Activated naive CD8-positive, alpha-beta T cell (primary cell): ENCODE measurements at regions not wholly inside any gene's neighbourhood (a gene's known extent, or its start where the extent isn't known, plus 50 kb on each side); places are given as distances from the start of the nearest gene placed in this dataset.
"Not testable (repeated sequence)": the region's sequence is repeated elsewhere in the genome, so short reads cannot be mapped to it uniquely, and the experiment has no call there.

ENCODE experiments used
- H3K27ac Mint-ChIP-seq: one replicate; pipeline ENCODE4 v1.8.0; 2021; ENCODE audit warnings: mixed read lengths
- H3K27me3 Mint-ChIP-seq: one replicate; pipeline ENCODE4 v1.8.0; 2021; ENCODE audit warnings: mixed read lengths
- H3K36me3 Mint-ChIP-seq: one replicate; pipeline ENCODE4 v1.8.0; 2021; ENCODE audit warnings: mixed read lengths
- H3K4me1 Mint-ChIP-seq: one replicate; pipeline ENCODE4 v1.8.0; 2021; ENCODE audit warnings: low read depth, mixed read lengths
- H3K4me3 Mint-ChIP-seq: one replicate; pipeline ENCODE4 v1.8.0; 2021; ENCODE audit warnings: mild to moderate bottlenecking, mixed read lengths
- H3K9me3 Mint-ChIP-seq: one replicate; pipeline ENCODE4 v1.8.0; 2021; ENCODE audit warnings: low read depth, mixed read lengths

DNA sequence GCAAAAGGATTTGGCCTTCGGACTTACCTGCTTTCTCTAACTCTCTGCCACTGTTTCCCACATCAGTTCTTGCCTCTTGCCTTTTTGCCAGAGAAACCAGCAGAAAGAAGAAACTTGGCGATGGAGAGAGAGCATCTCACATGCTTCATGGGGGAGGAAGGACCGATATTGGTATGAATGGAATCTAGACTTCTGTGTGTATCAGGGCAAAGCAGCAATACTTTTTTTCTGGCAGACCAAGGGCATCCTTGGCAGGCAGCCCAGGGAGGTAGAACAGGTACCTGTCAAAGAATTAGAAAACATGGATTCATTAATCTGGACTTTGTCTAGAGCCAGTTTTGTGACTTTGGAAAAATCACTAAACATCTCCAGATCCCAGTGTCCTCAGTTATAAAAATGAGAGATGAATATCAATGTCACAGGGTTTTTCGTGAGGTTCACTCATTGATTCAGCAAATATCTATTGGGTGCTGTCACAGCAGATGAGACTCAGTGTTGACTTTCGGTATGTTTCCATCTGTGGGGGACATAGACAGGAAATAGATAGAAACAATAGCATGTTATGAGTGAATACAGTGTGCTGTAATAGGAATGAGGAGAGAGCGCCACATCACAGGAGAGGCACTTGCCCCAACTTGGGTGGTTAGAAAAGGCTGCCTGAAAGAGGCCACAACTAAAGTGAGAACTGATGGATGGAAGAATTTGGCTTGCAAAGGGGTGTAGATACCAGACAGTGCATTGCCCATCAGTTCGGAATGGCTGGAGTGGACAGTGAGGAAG, 114.1 kb downstream of the CD83 start:
- no peaks in the 10 kb centered on the region for H3K27me3 Mint-ChIP-seq
- H3K4me1 Mint-ChIP-seq: peaks cover 25% of the 10 kb centered on the region
- H3K4me3 Mint-ChIP-seq: no peak overlapping the region
- H3K27ac Mint-ChIP-seq: no peak overlapping the region
- no peaks in the 10 kb centered on the region for H3K36me3 Mint-ChIP-seq
- H3K9me3 Mint-ChIP-seq: no peaks in the 10 kb centered on the region

DNA sequence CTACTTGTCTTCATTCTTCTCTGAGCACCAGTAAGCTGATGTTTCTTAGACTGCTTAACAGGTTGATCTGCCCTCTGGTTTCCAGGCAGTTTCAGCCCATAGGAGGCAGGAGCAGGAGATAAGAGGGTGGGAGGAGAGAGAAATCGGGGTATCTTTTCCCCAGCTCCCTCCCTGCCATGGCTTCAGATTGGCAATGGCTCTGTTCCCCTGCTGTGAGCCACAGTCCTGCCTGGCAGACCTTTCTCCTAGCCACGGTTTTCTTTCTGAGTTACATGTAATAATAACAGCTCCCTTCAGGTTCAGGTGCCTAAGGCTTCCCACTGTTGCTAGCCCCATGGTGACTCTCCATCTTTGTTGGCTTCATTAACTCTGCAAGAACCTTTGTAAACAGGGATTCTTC, 115.3 kb downstream of the CD83 start:
- Mint-ChIP-seq H3K27ac (no peak overlapping the region), H3K27me3 (no peaks in the 10 kb centered on the region), H3K4me3 (no peak overlapping the region), H3K4me1 (peaks cover 22% of the 10 kb centered on the region), H3K9me3 (no peaks in the 10 kb centered on the region), H3K36me3 (no peaks in the 10 kb centered on the region)

DNA sequence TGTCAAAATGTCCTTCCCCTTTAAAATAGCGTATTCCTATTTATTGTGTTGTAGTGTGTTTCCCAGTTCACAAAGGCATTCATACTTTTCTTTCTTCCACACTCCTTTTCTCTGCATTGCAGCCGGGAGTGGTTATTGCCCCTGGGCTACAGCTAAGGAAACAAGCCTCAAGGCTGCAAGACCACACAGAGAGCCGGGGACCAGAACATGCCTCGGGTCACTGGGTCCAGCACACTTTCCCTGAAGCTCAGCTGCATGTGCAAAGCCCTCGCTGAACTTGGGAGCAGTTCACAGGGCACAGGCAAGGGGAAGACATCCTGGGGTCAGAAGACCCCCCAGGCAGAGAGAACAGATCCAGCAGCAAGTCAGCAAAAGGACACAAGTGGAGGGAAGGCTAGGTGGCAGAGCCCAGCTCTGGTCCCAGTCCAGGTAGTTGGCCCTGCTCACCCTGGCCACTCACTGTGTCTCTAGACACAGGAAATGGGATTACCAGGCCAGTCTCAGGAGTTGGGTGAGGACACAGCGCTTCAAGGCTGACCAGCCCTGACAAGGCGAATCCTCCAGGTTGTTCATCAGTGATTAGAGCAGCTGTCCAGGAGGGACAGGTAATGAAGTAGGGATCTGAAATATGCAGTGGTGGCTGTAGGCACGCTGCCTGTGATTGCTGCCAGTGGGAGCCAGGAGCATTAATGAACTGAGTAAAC, 118.2 kb downstream of the CD83 start:
- peaks cover 9% of the 10 kb centered on the region for H3K4me1 Mint-ChIP-seq
- H3K9me3 Mint-ChIP-seq: no peaks in the 10 kb centered on the region
- no peaks in the 10 kb centered on the region for H3K27me3 Mint-ChIP-seq
- H3K36me3 Mint-ChIP-seq: peaks cover 6% of the 10 kb centered on the region
- H3K27ac Mint-ChIP-seq: no peak overlapping the region
- no peak overlapping the region for H3K4me3 Mint-ChIP-seq

DNA sequence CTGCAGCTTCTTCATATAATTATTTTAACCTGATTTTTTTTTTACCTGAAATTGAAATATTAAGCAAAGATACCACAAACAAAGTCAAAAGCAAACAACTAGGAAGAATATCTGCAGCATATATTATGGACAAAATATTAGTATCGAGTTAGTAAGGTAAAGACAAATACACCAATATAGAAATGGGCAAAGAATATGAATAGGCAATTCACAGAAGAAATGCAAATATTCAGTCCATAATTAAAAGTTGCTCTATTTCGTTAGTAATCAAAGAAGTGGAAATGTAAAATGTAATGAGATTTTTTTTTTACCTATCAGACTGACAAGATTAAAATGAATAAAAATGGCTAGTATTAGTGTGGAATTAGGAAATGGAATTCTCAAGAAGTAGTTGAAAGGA, 121.5 kb downstream of the CD83 start:
- peaks cover 6% of the 10 kb centered on the region for H3K36me3 Mint-ChIP-seq
- H3K27ac Mint-ChIP-seq: no peak overlapping the region
- no peak overlapping the region for H3K4me3 Mint-ChIP-seq
- H3K27me3 Mint-ChIP-seq: no peaks in the 10 kb centered on the region
- H3K4me1 Mint-ChIP-seq: peaks cover 5% of the 10 kb centered on the region
- H3K9me3 Mint-ChIP-seq: no peaks in the 10 kb centered on the region

DNA sequence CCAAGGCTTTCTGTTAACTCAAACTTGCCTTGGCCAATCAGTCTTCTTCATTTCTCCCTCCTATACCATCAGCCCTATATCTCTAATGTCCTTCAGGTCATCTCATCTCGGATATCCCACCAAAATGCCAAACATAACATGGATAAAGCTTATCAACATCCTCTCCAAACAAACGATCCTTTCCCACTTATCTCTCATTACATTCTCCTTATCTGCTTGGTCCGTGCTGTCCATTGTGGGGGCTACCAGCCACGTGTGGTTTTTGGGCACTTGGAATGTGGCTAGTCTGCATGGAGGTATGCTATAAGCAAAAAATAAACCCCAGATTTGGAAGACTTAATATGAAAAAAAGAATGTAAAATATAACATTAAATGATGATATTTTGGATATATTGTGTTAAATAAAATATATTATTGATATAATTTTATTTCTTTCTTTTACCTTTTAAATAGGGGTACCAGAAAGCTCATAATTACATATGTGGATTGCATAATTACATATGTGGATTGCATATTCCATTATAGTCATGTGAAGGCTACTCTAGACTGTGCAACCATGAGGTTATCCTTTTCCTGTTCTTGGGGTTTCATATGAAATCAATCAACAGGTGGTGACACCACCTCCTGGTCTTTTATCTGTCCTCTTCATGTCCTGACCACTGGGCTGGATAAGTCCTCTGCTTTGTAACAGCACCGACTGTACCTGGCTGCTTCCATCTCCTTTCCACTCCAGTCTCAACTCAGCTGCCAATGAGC, 123.0 kb downstream of the CD83 start:
- H3K36me3 Mint-ChIP-seq: peaks cover 6% of the 10 kb centered on the region
- no peak overlapping the region for H3K4me3 Mint-ChIP-seq
- H3K27me3 Mint-ChIP-seq: no peaks in the 10 kb centered on the region
- H3K9me3 Mint-ChIP-seq: no peaks in the 10 kb centered on the region
- H3K27ac Mint-ChIP-seq: no peak overlapping the region
- H3K4me1 Mint-ChIP-seq: peaks cover 5% of the 10 kb centered on the region

DNA sequence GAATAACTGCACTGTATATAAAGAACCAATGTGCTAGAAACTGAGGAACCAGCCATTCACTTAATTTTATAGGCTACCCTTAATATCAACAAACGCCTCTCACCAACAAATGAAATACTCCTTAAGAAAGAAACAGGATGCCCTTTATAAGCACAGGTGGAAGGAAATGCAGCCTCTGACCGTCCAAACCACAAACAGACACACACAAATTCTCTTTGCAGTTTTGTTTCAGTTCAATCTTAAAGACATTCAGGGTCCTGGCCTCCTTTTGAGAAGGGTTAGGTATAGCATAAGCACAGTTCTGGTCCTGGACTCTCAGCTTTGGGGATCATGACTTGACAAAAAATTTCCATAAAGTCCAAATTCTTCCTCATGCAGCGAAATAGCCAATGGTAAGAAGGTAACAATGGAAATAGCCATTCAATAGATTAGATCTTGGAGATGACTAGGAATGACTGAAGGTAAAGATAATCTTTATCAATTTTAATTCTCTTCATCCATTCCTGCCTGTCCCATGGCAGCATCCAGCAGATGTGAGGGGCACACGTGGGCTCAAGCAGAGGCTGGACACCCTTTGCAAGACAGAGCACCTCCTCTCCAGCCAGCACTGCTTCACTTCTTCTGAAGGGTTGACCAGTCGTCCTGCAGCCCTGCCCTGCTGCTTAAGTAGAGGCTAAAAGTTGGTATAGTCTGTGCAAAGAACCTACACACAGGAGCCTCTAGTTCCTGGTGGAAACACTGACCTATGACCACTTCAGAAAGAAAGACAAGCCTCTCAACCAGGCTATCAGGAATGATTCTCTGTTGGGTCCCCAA, 123.9 kb downstream of the CD83 start:
- Mint-ChIP-seq H3K4me1 (peaks cover 5% of the 10 kb centered on the region), H3K27me3 (no peaks in the 10 kb centered on the region), H3K27ac (no peak overlapping the region), H3K4me3 (no peak overlapping the region), H3K9me3 (no peaks in the 10 kb centered on the region), H3K36me3 (peaks cover 6% of the 10 kb centered on the region)

DNA sequence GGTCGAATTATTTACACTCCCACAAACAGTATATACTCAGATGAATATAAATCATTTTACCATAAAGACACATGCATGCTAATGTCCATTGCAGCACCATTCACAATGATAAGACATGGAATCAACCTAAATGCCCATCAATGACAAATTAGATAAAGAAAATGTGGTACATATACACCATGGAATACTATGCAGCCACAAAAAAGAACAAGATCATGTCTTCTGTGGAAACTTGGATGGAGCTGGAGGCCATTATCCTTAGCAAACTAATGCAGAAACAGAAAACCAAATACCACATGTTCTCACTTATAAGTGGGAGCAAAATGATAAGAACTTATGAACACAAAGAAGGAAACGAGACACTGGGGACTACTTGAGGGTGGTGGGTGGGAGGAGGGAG, 125.3 kb downstream of the CD83 start:
- not testable (repeated sequence) for H3K4me1 Mint-ChIP-seq

DNA sequence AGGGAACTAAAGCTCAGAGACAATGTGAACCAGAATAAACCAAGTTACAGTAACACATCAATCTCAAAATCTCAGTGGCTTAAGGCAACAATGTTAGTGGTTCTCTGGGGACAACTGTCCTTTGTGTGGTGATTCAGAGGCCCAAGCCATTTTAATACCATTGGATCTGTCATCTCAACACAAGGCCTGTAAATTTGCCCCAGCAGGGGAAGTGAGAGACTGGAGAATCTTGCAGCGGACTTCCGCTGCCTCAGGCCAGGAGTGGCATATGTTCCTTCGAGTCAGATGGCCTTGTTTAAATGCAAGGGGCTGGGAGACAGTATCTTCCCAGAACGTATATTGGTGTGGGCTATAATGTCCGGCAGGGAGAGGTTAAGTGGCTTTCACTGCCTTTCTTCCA, 126.0 kb downstream of the CD83 start:
- Mint-ChIP-seq H3K4me1 (peaks cover 5% of the 10 kb centered on the region), H3K9me3 (no peaks in the 10 kb centered on the region), H3K4me3 (no peak overlapping the region), H3K27me3 (no peaks in the 10 kb centered on the region), H3K27ac (no peak overlapping the region), H3K36me3 (peaks cover 3% of the 10 kb centered on the region)

More for the DNA sequence above, 125.3 kb downstream of the CD83 start:
- H3K27ac Mint-ChIP-seq, H3K9me3 Mint-ChIP-seq, H3K4me3 Mint-ChIP-seq, H3K27me3 Mint-ChIP-seq, H3K36me3 Mint-ChIP-seq: not testable (repeated sequence)

DNA sequence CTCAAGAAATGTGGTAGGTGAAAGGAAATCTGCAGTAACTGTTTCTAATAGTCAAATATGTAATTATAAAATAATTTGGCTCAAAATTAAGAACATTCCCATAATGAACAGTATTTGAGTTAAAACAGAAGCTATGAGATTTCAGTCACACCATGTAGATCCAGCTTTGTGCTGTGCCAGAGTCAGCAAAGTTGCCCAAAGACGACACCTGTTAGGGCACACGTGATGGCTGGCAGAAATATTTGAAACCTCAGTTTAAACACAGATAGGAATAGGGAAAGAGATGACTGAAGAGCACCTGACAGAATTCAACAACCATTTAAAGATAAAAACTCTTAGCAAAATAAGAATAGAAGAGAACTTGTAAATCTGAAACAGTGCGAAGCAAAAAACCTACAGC, 129.3 kb downstream of the CD83 start:
- H3K36me3 Mint-ChIP-seq: no peaks in the 10 kb centered on the region
- no peaks in the 10 kb centered on the region for H3K27me3 Mint-ChIP-seq
- no peak overlapping the region for H3K4me3 Mint-ChIP-seq
- H3K4me1 Mint-ChIP-seq: no peaks in the 10 kb centered on the region
- H3K27ac Mint-ChIP-seq: no peak overlapping the region
- H3K9me3 Mint-ChIP-seq: no peaks in the 10 kb centered on the region

DNA sequence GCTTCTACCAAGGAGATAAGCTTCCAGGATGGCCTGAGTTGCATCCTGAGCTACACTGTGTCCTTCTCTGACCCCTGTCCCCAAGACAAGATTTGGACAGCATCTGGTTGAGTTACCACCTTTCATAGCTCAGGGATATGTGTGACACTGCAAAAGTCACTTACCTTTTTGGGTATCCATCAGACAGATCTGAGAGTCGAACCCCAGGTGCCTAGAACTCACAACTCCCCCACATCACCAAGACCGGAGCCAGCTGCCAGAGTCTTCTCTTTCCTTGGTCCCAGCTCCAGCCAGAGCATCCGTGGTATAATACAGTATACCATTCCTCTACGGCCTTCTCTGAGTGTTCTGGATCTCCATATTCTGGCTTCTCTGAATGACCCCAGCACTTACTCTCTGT, 133.0 kb downstream of the CD83 start:
- Mint-ChIP-seq H3K36me3 (no peaks in the 10 kb centered on the region), H3K4me1 (peaks cover 3% of the 10 kb centered on the region), H3K4me3 (no peak overlapping the region), H3K27me3 (no peaks in the 10 kb centered on the region), H3K9me3 (no peaks in the 10 kb centered on the region), H3K27ac (no peak overlapping the region)

DNA sequence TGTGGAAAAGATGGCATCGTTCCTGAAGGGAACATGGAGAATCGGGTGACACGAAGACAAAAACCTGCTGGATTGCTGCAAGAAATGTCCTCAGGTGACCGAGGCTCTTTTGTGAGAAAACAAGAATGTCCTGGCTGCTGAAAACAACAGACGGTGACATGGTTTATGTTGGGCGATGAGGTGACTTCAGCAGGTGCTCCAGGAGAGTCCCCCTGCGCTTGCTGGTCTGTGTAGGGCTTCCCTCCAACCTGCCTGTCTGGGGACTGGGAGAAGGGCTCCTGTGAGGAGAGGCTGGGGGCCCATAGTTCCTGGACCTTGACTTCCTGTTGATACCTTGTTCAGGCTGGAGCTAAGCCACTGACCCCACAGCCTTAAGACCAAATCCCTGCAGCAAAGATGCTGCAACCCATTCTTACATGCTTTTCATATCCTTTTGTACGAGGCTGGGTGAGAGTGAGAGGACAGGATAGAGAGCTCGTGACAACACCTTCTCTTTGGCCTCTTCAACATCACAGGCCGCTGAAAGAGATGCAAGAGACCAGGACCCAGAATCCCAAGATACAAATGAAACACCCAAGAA, 134.8 kb downstream of the CD83 start:
- Mint-ChIP-seq H3K27me3 (no peaks in the 10 kb centered on the region), H3K9me3 (no peaks in the 10 kb centered on the region), H3K4me1 (peaks cover 3% of the 10 kb centered on the region), H3K4me3 (no peak overlapping the region), H3K27ac (no peak overlapping the region), H3K36me3 (no peaks in the 10 kb centered on the region)

DNA sequence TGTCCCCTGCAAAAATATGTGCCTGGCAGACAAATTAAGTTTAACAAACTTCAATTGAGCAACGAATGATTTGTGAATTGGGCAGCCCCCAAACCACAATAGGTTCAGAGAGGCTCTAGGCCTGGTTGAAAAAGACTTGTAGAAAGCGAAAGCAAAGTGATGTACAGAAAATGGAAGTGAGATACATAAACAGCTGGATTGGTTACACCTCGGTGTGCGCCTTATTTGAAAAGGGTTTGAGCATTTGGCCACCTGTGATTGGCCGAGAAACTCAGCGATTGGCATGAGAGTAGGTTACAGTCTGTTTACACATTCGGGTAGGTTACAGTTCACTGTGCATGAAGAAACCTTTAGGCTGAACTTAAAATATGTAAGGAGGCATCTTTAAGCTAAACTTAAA, 136.9 kb downstream of the CD83 start:
- no peaks in the 10 kb centered on the region for H3K27me3 Mint-ChIP-seq
- no peak overlapping the region for H3K4me3 Mint-ChIP-seq
- H3K36me3 Mint-ChIP-seq: no peaks in the 10 kb centered on the region
- H3K4me1 Mint-ChIP-seq: peaks cover 3% of the 10 kb centered on the region
- H3K9me3 Mint-ChIP-seq: no peaks in the 10 kb centered on the region
- no peak overlapping the region for H3K27ac Mint-ChIP-seq

DNA sequence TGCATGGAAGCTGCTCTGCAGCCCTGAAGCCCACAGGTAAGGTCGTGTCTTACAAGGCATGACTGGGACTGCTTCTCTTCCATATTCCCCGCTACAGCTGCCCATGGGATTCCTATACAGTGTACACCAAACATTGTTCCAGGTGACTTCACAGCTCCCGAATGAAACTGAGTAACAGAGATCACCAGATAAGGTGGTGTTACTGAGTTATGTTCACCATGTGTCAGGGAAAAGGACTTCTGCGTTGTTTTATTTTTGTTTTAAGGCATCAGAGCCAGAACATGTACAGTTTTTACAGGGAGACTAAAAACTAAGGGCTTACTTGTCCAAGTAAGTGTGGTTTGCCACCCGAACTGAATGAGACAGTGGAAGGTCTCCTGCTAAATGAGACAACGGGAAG, 138.3 kb downstream of the CD83 start:
- Mint-ChIP-seq H3K27ac (no peak overlapping the region), H3K27me3 (no peaks in the 10 kb centered on the region), H3K36me3 (no peaks in the 10 kb centered on the region), H3K4me3 (no peak overlapping the region), H3K4me1 (peaks cover 3% of the 10 kb centered on the region), H3K9me3 (peaks cover 3% of the 10 kb centered on the region)

DNA sequence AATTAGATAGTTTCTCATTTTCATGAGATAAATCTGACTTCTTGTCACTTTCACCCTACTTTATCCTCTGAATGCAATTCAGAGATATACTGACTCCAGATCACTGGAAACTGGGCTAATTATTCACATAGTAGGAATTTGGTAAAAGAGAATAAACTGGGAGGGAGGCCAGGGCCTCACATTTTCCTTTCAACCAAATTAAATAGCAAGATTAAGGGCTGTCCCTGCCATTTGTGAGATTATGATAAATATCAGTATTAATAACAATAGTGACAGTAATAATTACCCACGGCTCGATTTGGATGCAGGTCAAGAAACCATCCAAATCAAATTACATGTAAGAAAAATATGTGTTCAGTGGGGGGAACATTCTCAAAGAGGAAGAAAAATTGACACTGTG, 140.5 kb downstream of the CD83 start:
- no peak overlapping the region for H3K27ac Mint-ChIP-seq
- no peaks in the 10 kb centered on the region for H3K27me3 Mint-ChIP-seq
- peaks cover 3% of the 10 kb centered on the region for H3K9me3 Mint-ChIP-seq
- H3K36me3 Mint-ChIP-seq: no peaks in the 10 kb centered on the region
- peaks cover 3% of the 10 kb centered on the region for H3K4me1 Mint-ChIP-seq
- no peak overlapping the region for H3K4me3 Mint-ChIP-seq
